ENCODE measurements at regions not wholly inside any gene's neighbourhood (a gene's known extent, or its start where the extent isn't known, plus 50 kb on each side); places are given as distances from the start of the nearest gene placed in this dataset.
"Not testable (repeated sequence)": the region's sequence is repeated elsewhere in the genome, so short reads cannot be mapped to it uniquely, and the experiment has no call there.

DNA sequence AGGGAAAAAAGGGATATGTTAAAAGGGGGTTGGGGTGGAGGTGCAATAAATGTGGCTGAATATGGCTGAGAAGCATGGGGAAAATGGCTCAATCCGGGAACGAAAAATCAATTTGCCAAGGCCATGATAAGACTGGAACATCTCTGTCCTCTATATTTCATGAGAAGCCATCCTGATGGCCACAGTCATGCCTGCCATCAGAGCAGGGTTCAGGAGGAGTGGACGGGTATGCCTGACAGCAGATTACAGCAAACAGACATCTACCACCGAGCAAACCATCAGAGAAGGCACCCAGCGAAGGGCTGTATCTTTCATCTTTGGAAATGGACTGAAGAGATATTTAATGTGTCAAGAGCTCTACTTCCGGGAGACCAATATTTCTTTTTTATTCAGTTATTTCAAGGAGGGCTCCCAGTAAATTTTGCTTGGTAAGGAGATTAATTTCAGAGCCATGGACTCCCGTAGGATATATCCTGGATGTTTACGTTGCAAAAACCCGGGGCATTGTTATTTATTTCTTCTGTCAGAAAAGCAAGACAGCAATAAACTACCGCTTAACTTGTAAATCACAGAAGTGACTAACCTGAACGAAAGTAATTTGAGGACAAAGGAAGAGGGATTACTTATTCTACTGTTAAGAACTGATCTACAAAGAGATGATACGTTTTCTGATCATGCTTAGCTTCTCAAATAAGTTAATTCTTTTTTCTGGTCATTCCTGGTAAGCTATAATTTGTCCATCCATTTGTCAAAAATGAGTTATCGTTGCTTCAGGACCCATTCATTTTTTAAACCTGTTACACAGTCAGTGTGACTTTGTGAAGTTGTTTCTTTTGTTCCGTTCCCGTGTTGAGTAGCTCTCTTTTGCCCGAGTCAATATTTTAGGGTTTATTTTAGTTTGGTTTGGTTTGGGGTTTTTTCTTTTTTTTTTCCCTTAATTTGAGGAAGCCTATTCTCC is 80.6 kb upstream of the CHD2 start:
- ATAC-seq (ENCODE audit: low FRiP score) (no peak), DNase-seq (ENCODE audit: low spot score) (no peak)
- TF ChIP-seq, protein P1, sequence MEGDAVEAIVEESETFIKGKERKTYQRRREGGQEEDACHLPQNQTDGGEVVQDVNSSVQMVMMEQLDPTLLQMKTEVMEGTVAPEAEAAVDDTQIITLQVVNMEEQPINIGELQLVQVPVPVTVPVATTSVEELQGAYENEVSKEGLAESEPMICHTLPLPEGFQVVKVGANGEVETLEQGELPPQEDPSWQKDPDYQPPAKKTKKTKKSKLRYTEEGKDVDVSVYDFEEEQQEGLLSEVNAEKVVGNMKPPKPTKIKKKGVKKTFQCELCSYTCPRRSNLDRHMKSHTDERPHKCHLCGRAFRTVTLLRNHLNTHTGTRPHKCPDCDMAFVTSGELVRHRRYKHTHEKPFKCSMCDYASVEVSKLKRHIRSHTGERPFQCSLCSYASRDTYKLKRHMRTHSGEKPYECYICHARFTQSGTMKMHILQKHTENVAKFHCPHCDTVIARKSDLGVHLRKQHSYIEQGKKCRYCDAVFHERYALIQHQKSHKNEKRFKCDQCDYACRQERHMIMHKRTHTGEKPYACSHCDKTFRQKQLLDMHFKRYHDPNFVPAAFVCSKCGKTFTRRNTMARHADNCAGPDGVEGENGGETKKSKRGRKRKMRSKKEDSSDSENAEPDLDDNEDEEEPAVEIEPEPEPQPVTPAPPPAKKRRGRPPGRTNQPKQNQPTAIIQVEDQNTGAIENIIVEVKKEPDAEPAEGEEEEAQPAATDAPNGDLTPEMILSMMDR (IDR thresholded peaks at IDR 0.05): no peak

DNA sequence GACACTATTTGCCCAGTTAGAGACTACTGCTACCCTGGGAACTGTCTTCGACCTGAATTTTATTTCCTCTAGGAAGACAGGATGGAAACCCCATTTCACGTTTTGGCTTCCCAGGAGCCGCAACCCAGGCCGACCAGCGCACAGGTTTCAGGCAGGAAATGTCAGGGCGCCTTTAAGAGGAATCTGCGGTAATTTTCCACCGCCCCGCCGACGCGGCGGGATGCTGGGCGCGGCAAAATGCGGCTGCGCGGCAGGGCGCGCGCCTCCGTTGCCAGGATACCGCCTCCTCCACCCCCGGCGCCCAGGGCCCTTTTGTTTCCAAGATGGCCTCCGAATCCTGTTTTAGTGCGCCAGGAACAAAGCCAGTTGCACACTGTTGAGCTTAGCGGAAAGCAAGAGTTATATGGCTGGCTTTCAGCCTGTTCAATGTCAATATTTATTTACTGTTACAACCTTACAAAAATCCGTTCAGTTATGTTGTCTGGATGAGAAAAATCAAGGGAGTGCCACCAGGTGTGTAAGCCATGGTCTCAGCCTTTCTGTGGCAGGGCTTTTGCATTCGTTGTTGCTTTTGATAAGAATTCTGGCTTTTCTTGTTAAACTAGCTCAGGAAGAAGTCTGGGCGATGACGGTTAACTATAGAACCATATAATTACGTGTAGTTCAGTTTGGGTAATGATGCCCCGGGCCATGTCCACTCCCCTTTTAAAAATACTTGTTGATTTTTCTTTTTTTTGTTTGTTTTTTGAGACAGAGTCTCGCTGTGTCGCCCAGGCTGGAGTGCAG is 79.7 kb upstream of the CHD2 start:
- TF ChIP-seq, protein P1 (IDR thresholded peaks at IDR 0.05): no peak
- ATAC-seq (ENCODE audit: low FRiP score): peak; percentile 84

DNA sequence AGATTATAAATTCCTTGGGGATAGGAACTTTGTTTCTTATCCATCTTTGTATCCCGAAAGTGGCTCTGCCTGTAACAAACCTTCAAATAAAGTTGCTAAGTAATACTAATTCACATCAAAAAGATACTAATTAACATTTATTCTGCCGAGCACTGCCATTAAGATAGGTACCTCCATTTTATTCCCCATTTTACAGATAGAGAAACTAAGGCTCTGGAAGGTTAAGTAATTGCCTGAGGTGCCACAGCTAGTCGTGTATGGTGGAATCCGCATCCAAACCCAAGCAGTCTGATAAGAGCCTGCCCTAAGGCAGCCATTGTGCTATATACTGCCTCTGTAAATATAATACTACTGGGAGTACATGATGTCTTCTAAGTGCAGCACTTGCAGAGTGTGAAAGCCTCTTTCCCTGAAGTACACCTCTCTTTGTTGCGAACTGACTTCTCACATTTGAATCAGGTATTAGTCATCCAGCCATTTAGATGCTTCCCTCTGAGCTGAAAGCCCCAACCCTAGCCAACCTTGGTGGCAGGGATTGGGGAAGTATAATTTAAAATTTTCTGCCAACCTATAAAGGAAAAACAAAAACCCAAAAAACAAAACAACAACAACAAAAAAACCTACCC is 78.5 kb upstream of the CHD2 start:
- DNase-seq (ENCODE audit: low spot score): no peak
- ATAC-seq (ENCODE audit: low FRiP score): no peak

More for the DNA sequence above, 79.7 kb upstream of the CHD2 start:
- peak; percentile 65 for DNase-seq (ENCODE audit: low spot score)

DNA sequence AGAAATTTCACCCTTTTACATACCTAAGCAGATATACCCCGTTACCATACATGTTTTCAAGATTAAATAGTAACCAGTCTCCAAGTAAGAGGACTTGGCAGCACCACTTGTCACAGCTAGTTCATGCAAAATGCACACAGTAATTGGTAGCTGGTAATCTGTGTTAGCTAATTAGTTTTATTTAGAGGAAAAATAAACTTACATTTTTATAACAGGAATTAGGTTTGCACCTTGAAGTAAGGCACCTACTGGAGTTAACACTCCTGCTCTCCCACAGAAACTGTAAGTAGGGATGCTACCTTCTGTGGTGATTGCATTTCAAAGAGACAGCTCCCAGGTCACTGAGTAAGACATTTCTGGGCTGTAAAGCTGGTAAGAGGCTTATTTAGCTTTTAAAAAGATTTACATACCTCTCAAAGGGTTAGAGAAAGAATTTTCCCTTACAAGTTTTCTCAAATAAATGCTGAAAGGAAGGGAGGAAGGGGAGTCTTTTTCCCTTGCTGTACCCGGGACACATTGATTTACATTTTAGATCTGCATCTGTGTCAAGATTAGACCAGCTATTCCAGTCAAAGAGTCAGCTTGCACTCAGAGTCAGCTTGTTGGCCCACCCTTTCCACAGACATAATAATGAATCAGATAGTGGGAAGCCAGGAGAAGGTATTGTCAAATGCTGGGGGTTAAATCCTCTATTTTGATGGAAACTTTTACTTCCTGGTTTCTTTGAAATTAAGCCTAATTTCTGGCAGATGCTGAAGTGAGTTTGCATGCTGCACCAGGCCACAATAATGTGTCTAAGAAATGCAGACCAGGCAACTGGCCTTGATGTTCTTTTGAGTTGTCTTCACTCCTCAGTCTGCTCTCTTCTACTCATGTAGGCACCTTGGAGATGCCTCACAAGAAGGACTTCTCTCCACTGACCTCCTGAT is 77.6 kb upstream of the CHD2 start:
- DNase-seq (ENCODE audit: low spot score): no peak
- ATAC-seq (ENCODE audit: low FRiP score): no peak
- TF ChIP-seq, protein P1 (IDR thresholded peaks at IDR 0.05): no peak

More for the DNA sequence above, 78.5 kb upstream of the CHD2 start:
- TF ChIP-seq, protein P1 (IDR thresholded peaks at IDR 0.05): no peak

DNA sequence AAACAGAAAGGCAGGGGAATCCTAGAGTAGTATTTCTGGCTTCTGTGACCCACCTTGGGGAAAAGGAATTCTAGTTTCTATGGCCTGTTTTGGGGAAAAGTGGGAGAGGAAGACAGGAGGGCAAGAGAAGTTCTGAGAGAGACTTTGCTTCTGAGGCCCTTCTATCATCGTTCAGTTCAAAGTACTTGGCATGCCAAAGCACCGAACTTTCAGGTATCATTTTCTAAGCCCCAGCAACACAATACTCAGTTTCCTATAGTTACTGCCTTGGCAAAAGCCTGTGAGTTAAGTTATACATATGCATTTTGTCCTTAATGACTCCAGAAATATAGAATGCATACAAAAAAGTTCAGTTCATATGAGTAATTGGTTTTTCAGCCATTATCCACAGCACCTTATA is 74.1 kb upstream of the CHD2 start:
- DNase-seq (ENCODE audit: low spot score) (no peak), ATAC-seq (ENCODE audit: low FRiP score) (no peak)
- TF ChIP-seq, protein P1 (IDR thresholded peaks at IDR 0.05): no peak

DNA sequence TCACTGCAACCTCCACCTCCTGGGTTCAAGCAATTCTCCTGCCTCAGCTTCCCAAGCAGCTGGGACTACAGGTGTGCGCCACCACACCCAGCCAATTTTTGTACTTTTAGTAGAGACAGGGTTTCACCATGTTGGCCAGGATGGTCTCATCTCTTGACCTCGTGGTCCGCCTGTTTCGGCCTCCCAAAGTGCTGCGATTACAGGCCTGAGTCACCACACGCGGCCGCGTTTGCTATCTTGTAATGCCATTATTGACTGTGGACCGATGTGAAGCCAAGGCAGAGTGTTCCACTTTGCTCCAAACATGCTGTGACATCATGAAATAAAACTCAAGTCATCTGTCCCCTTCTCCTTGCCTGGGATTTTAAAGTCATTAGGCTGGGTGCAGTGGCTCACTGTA is 72.1 kb upstream of the CHD2 start:
- DNase-seq (ENCODE audit: low spot score); ATAC-seq (ENCODE audit: low FRiP score): not testable (repeated sequence)

Measured in omental fat pad (tissue), 3 donors.